HepG2 (cell line): ENCODE measurements at regions not wholly inside any gene's neighbourhood (a gene's known extent, or its start where the extent isn't known, plus 50 kb on each side); places are given as distances from the start of the nearest gene placed in this dataset.
A peak's percentile ranks its signal among the peaks of the same experiment; 100 is the strongest.

Experiments
- ARHGAP35 ChIP-seq: sonication (generic); formaldehyde crosslinking; IDR thresholded peaks from 2 replicates; pipeline ENCODE4 v1.9.0; 2022; ENCODE audit warnings: mild to moderate bottlenecking, inconsistent platforms, moderate library complexity, missing genetic modification reagents, borderline replicate concordance
- KDM2A ChIP-seq: sonication (generic); formaldehyde crosslinking; IDR thresholded peaks from 2 replicates; pipeline ENCODE4 v1.4.0; 2020; ENCODE audit warnings: low read depth, missing genetic modification reagents, borderline replicate concordance
- KLF15 ChIP-seq: sonication (generic); formaldehyde crosslinking; IDR thresholded peaks from 2 replicates; pipeline ENCODE4 v1.8.1; 2023; ENCODE audit warnings: borderline replicate concordance, mild to moderate bottlenecking, inconsistent platforms, missing genetic modification reagents, mixed read lengths
- RARG ChIP-seq: sonication (generic); formaldehyde crosslinking; IDR thresholded peaks from 2 replicates; pipeline ENCODE4 v1.4.0; 2020; ENCODE audit warnings: low read depth, mild to moderate bottlenecking, missing genetic modification reagents
- REST ChIP-seq, 2 experiments: IDR thresholded peaks; 2 replicates each; pipeline ENCODE4 v1.6.1; 2011 to 2012; ENCODE audit warnings: low read length in 2 of 2, borderline replicate concordance in 1 of 2, low read depth in 1 of 2, mild to moderate bottlenecking in 1 of 2, moderate library complexity in 1 of 2
- SMAD1 ChIP-seq: sonication (generic); formaldehyde crosslinking; IDR thresholded peaks from 2 replicates; pipeline ENCODE4 v1.4.0; 2020; ENCODE audit warnings: missing genetic modification reagents, low read depth, mild to moderate bottlenecking, borderline replicate concordance
- TMF1 ChIP-seq: sonication (generic); formaldehyde crosslinking; IDR thresholded peaks from 2 replicates; pipeline ENCODE4 v1.8.1; 2022; ENCODE audit warnings: low read depth, missing genetic modification reagents
- TRIM22 ChIP-seq: fragments of 450-650 bp; IDR thresholded peaks from 2 replicates; pipeline ENCODE4 v1.6.1; 2017
- ZNF256 ChIP-seq: sonication (generic); formaldehyde crosslinking; conservative IDR thresholded peaks from 2 replicates; pipeline ENCODE4 v1.4.0; 2020; ENCODE audit warnings: missing genetic modification reagents
- ZNF274 ChIP-seq: sonication (generic); formaldehyde crosslinking; IDR thresholded peaks from 2 replicates; pipeline ENCODE4 v1.5.1; 2020; ENCODE audit warnings: mild to moderate bottlenecking, missing genetic modification reagents
- ZNF549 ChIP-seq: sonication (generic); formaldehyde crosslinking; IDR thresholded peaks from 2 replicates; pipeline ENCODE4 v1.5.0; 2020; ENCODE audit warnings: missing genetic modification reagents
- ZNF557 ChIP-seq: sonication (generic); formaldehyde crosslinking; IDR thresholded peaks from 2 replicates; pipeline ENCODE4 v1.4.0; 2020; ENCODE audit warnings: missing genetic modification reagents
- TF ChIP-seq, protein P1 (sequence below), 2 experiments: sonication (generic) in 1 of 2; formaldehyde crosslinking in 1 of 2; IDR thresholded peaks; 2 replicates each; pipeline versions ENCODE4 v1.6.1 to v1.9.0; 2014 to 2022; ENCODE audit warnings: antibody characterized with exemption in 1 of 2, borderline replicate concordance in 1 of 2, inconsistent platforms in 1 of 2, low read depth in 1 of 2, missing genetic modification reagents in 1 of 2

DNA sequence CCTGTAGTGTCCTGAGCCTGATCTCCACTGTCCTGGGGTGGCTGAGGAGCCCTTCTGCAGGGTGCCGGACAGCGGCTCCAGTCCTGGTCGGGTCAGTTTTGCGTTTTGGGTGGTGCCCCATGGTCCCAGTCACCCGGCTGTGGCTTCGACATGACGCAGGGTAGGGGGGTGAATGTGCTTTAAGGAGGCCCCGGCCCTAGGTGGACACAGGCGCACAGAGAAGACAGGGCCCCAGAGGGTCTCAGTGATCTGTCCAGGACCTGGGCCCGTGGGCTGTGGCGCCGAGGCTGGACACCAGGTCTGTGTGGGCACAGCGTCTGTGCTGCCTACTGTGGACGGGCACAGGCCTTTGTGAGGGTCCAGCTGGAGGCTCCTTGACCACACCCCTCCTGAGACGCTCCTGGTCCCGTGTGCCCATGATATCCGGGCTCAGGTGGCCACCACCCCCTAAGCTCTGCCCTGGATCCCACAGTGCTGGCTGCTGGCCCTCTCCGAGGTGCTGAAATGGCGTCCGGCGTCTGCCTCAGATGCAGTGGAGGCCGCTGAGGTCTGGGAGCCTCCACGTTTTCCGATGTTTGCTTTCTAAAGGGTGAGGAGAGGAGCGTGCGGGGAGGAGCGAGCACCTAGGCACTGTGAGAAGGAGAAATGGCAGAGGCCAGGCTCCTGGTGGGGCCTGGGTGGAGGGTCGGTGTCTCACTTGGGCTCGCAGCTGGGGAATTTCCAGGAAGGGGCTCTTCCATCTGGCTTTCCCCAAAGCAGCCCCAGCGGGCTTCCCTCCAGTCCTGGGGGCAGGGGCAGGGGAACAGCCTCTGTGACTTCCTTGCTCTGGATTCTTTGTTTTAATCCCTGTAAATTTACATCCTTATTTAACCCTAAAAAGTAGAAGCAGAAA, 56.1 kb upstream of the ACSF3 start (continued):
- TF ChIP-seq, protein P1, sequence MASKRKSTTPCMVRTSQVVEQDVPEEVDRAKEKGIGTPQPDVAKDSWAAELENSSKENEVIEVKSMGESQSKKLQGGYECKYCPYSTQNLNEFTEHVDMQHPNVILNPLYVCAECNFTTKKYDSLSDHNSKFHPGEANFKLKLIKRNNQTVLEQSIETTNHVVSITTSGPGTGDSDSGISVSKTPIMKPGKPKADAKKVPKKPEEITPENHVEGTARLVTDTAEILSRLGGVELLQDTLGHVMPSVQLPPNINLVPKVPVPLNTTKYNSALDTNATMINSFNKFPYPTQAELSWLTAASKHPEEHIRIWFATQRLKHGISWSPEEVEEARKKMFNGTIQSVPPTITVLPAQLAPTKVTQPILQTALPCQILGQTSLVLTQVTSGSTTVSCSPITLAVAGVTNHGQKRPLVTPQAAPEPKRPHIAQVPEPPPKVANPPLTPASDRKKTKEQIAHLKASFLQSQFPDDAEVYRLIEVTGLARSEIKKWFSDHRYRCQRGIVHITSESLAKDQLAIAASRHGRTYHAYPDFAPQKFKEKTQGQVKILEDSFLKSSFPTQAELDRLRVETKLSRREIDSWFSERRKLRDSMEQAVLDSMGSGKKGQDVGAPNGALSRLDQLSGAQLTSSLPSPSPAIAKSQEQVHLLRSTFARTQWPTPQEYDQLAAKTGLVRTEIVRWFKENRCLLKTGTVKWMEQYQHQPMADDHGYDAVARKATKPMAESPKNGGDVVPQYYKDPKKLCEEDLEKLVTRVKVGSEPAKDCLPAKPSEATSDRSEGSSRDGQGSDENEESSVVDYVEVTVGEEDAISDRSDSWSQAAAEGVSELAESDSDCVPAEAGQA (IDR thresholded peaks at IDR 0.05; ENCODE audit: low read depth): no peak
- TF ChIP-seq, protein P1 (CRISPR knock-in tag; IDR thresholded peaks at IDR 0.05; ENCODE audit: borderline replicate concordance): no peak
- TF ChIP-seq SMAD1 (CRISPR knock-in tag) (no peak), ARHGAP35 (no peak), TMF1 (CRISPR knock-in tag) (no peak), RARG (CRISPR knock-in tag) (no peak), REST (IDR thresholded peaks at IDR 0.05; ENCODE audit: borderline replicate concordance in 1 of 2, low read depth in 1 of 2, low read length in 2 of 2) (peak; percentile 93 to 97), ZNF557 (CRISPR knock-in tag) (no peak), KDM2A (peak; percentile 62; the same call in 1 of the 2 replicates), ZNF256 (CRISPR knock-in tag) (0 out of 2 replicates have a peak, but pooled peaks have one; percentile 72), KLF15 (CRISPR knock-in tag) (no peak), ZNF274 (no peak), ZNF549 (CRISPR knock-in tag) (no peak), TRIM22 (no peak)
